ENCODE measurements at regions not wholly inside any gene's neighbourhood (a gene's known extent, or its start where the extent isn't known, plus 50 kb on each side); places are given as distances from the start of the nearest gene placed in this dataset.

DNA sequence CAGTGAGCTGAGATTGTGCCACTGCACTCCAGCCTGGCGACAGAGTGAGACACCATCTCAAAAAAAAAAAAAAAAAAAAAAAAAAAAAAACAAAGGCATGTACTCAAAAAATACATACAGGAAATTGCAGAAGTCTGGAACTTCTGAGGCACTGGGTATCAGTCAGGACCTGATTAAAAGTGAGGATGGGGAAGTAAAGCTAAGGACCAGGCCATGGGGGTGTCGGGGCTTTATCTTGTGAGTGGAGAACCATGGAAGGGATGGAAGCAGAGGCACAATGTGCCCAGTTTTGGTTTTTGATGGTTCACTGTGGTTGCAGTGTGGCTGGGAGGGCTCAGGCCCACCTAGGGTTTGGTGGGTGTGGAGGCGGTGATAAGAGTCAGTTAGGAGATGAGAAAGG, 212.7 kb upstream of the PIK3R1 start:
- no peak overlapping the region for H3K27ac ChIP-seq
- no peak for TF ChIP-seq CTCF (conservative IDR thresholded peaks at IDR 0.05)

DNA sequence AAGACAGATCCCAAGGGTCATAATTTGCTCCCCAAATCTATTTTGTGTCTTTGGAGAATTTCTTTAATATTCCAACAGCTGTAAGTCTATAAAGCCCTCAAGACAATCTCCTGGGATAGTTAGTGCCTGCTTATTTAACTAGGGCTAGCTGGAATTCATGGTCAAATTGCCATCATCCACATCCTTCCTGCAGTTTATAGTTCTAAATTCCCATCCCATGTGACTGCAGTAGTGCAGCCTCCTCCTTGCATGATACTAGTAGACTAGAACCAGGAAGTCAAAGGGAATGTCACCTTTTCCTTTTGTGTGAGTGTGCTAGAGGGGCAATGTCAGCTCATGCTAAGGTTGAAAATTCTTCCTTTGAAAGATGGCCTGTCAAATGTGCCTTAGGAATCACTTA, 214.8 kb upstream of the PIK3R1 start:
- TF ChIP-seq CTCF (conservative IDR thresholded peaks at IDR 0.05): no peak
- H3K27ac ChIP-seq: no peak overlapping the region

GRCh38 chr5:67999391-67999790, 216.2 kb upstream of the PIK3R1 start:
- no peak for TF ChIP-seq CTCF (conservative IDR thresholded peaks at IDR 0.05)
- H3K27ac ChIP-seq: peak overlapping the region; percentile 83

DNA sequence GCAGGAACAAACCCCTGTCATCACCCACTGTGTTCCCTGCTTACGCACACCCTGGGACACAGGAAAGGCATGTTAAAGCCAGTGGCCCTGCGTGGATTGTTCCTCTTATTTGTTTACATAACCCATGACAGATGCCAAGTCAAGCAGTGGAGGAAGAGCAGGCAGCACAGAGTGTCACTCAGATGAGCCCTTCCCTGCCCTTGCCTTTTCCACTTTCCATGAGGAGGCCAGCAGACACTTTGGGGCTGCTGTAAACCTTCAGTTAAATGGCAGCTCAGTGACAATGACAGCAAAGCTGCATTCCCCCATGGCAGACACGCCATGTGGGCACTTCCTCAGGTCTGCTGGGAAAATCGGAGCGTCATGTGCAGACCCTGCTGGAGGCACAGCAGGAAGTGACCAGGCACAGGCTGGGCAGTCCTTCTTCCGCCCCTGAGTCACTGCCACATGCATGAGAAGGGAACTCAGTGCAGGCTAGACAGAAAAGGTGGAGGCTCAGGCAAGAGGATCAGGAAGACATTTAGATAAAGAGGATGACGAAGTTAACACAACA, 216.8 kb upstream of the PIK3R1 start:
- H3K27ac ChIP-seq: peak overlapping the region; percentile 83
- TF ChIP-seq CTCF (conservative IDR thresholded peaks at IDR 0.05): no peak

- no peak for TF ChIP-seq CTCF (conservative IDR thresholded peaks at IDR 0.05)
- peak overlapping the region; percentile 83 for H3K27ac ChIP-seq
Measured at GRCh38 chr5:67997892-67998457, 217.6 kb upstream of the PIK3R1 start.

GRCh38 chr5:67997148-67997547, 218.4 kb upstream of the PIK3R1 start:
- no peak for TF ChIP-seq CTCF (conservative IDR thresholded peaks at IDR 0.05)
- H3K27ac ChIP-seq: no peak overlapping the region

DNA sequence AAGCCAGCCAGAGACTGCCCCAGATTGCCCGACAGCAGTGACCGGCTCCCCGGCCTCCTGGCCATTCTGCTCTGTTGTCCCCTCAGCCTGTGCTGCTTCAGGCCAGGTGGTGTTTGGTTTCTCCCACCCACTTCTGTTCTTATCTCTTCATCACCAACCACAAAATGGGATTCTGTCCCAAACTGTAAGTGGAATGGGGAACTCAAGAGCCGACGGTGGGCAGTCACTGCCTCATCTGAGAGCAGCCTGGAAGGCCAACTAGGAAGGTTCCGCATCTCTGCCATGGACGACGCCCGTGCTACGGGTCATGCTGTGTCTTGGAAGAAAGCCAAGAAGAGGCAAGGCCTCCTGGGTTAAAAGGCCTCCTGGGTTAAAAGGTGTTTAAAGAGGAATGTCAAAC, 219.0 kb upstream of the PIK3R1 start:
- H3K27ac ChIP-seq: no peak overlapping the region
- no peak for TF ChIP-seq CTCF (conservative IDR thresholded peaks at IDR 0.05)

Data from VCaP (cell line).